PFSK-1 (cell line): ENCODE measurements at regions not wholly inside any gene's neighbourhood (a gene's known extent, or its start where the extent isn't known, plus 50 kb on each side); places are given as distances from the start of the nearest gene placed in this dataset.

Experiments used
- FOXP2 ChIP-seq: optimal IDR thresholded peaks from 2 replicates; pipeline ENCODE3; 2011; ENCODE audit warnings: borderline replicate concordance, control low read depth, inconsistent platforms; ENCODE audit not compliant: insufficient read depth; ENCODE audit errors: extremely low read length, extremely low read depth
- POLR2AphosphoS5 ChIP-seq: IDR thresholded peaks from 2 replicates; pipeline ENCODE4 v1.6.1; 2012; ENCODE audit warnings: low read depth, mild to moderate bottlenecking, control low read depth, low read length, moderate library complexity
- SIN3A ChIP-seq: IDR thresholded peaks from 2 replicates; pipeline ENCODE4 v1.6.1; 2012; ENCODE audit warnings: mild to moderate bottlenecking, low read length, moderate library complexity, borderline replicate concordance; ENCODE audit not compliant: insufficient read depth
- TAF1 ChIP-seq: IDR thresholded peaks from 2 replicates; pipeline ENCODE4 v1.6.1; 2012; ENCODE audit warnings: low read length, control low read depth, borderline replicate concordance; ENCODE audit not compliant: insufficient read depth
- TF ChIP-seq, protein P1 (sequence below), 2 experiments: IDR thresholded peaks; 2 replicates each; pipeline versions ENCODE4 v1.6.1 to v1.8.0; 2011 to 2012; ENCODE audit warnings: low read depth in 2 of 2, low read length in 2 of 2, control low read depth in 1 of 2, inconsistent platforms in 1 of 2, mild to moderate bottlenecking in 1 of 2, moderate library complexity in 1 of 2; ENCODE audit not compliant: insufficient read depth in 1 of 2

DNA sequence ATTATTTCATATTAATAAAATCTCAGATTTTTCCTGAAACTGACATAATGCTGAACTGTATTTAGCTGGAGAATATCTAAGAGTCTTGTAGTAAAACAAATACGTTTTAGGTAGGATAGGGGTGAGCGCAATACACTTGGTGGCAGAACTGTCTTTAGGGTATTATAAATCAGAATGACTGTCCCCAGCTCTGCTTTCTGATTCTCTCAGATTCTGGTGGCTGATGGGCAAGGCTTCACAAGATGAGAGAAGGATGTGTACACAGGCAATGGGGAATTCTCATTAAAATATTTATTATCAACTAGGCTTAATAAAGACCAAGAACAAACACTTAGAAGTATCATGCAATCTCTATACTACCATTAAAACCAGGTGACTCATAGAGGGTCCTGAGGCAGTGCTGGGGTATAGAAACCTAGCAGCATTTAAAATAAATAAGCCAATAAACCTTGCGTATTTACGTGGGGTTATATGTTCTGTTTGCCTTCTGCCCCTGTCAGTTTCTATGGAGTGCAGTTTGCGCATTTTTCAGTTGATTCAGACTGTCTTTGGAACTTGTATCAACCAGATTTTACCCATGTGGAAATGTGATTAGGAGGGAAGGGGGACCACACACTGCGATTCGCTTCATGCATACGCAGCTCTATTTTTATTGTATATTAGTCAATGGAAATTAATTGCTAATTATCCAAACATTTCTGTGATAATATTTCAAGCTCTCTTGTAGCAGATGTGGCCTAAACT lies 1150.7 kb upstream of the WWC1 start:
- no peak for TF ChIP-seq SIN3A
- TF ChIP-seq, protein P1, sequence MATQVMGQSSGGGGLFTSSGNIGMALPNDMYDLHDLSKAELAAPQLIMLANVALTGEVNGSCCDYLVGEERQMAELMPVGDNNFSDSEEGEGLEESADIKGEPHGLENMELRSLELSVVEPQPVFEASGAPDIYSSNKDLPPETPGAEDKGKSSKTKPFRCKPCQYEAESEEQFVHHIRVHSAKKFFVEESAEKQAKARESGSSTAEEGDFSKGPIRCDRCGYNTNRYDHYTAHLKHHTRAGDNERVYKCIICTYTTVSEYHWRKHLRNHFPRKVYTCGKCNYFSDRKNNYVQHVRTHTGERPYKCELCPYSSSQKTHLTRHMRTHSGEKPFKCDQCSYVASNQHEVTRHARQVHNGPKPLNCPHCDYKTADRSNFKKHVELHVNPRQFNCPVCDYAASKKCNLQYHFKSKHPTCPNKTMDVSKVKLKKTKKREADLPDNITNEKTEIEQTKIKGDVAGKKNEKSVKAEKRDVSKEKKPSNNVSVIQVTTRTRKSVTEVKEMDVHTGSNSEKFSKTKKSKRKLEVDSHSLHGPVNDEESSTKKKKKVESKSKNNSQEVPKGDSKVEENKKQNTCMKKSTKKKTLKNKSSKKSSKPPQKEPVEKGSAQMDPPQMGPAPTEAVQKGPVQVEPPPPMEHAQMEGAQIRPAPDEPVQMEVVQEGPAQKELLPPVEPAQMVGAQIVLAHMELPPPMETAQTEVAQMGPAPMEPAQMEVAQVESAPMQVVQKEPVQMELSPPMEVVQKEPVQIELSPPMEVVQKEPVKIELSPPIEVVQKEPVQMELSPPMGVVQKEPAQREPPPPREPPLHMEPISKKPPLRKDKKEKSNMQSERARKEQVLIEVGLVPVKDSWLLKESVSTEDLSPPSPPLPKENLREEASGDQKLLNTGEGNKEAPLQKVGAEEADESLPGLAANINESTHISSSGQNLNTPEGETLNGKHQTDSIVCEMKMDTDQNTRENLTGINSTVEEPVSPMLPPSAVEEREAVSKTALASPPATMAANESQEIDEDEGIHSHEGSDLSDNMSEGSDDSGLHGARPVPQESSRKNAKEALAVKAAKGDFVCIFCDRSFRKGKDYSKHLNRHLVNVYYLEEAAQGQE (IDR thresholded peaks at IDR 0.05; ENCODE audit: insufficient read depth in 1 of 2, low read depth in 2 of 2, low read length in 2 of 2) = no peak
- no peak for TF ChIP-seq TAF1
- no peak for TF ChIP-seq POLR2AphosphoS5
- no peak for TF ChIP-seq FOXP2

DNA sequence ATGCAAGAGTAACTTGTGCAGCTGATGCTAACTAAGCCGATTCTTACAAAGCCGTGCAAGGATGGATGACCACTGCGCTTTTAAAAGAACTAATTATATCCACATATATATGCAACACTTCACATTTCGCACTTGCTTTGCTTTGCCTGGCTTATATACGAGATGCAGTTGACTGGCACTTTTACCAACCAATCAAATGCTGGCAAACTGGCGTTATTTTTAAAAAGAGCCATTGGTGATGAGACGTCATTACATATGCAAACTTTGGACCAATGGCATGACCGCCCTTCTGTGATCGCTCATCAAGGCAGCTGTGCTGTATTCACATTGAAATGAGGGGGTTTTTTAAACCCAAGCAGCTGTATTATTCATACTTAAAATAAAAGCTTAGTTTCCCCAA lies 1147.7 kb upstream of the WWC1 start:
- no peak for TF ChIP-seq FOXP2
- TF ChIP-seq, protein P1 (IDR thresholded peaks at IDR 0.05; ENCODE audit: insufficient read depth in 1 of 2, low read depth in 2 of 2, low read length in 2 of 2) = no peak
- no peak for TF ChIP-seq TAF1
- TF ChIP-seq POLR2AphosphoS5 = no peak
- no peak for TF ChIP-seq SIN3A

- TF ChIP-seq SIN3A (no peak), POLR2AphosphoS5 (no peak), FOXP2 (no peak), TAF1 (no peak)
- TF ChIP-seq, protein P1 (IDR thresholded peaks at IDR 0.05; ENCODE audit: insufficient read depth in 1 of 2, low read depth in 2 of 2, low read length in 2 of 2) = no peak
Measured at GRCh38 chr5:167145841-167146240, 1145.6 kb upstream of the WWC1 start.

GRCh38 chr5:167147879-167148278 lies 1143.6 kb upstream of the WWC1 start:
- no peak for TF ChIP-seq FOXP2
- TF ChIP-seq SIN3A = no peak
- no peak for TF ChIP-seq POLR2AphosphoS5
- TF ChIP-seq, protein P1 (IDR thresholded peaks at IDR 0.05; ENCODE audit: insufficient read depth in 1 of 2, low read depth in 2 of 2, low read length in 2 of 2) = no peak
